SK-N-SH (cell line): ENCODE measurements at regions not wholly inside any gene's neighbourhood (a gene's known extent, or its start where the extent isn't known, plus 50 kb on each side); places are given as distances from the start of the nearest gene placed in this dataset.

Experiments used
- PBX3 ChIP-seq: IDR thresholded peaks from 2 replicates; pipeline ENCODE4; 2012
- RAD21 ChIP-seq: IDR thresholded peaks from 2 replicates; pipeline ENCODE4 v1.6.1; 2012; ENCODE audit warnings: mild to moderate bottlenecking, low read length
- RCOR1 ChIP-seq: fragments of 150-350 bp; IDR thresholded peaks from 2 replicates; pipeline ENCODE4 v1.6.1; 2017; ENCODE audit warnings: antibody characterized with exemption, low read length
- RFX5 ChIP-seq: IDR thresholded peaks from 2 replicates; pipeline ENCODE4 v1.6.1; 2012; ENCODE audit warnings: mild to moderate bottlenecking, improper control_type of control experiment, low read length
- TAF1 ChIP-seq: IDR thresholded peaks from 2 replicates; pipeline ENCODE4 v1.6.1; 2012; ENCODE audit warnings: low read depth, mild to moderate bottlenecking, low read length, moderate library complexity, borderline replicate concordance
- TF ChIP-seq, protein P1 (sequence below): fragments of 200-600 bp; sonication (generic); IDR thresholded peaks from 2 replicates; pipeline ENCODE4 v1.6.1; 2017; ENCODE audit warnings: antibody characterized with exemption, mild to moderate bottlenecking, moderate library complexity

DNA sequence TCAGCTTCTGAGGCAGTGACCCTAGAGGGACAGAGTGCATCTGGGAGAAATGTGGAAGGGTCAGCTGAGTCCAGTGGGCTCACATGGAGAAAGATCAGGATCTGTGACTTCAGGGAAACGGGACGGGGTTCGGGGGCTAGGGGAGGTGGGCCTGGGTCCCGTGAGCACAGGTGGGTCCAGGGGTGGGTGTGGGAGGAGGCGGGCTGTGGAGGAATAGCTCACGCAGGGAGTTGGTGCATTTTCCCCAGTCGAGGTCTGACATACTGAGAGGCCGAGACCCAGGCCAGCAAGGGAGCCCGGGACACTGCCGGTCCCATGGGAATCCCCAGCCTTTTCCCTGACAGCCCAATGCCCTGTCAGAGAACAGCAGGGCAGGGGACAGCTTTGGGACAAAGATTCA, 93.1 kb downstream of the TNFAIP2 start:
- TF ChIP-seq RFX5 (no peak), PBX3 (no peak), RAD21 (no peak), RCOR1 (no peak), TAF1 (no peak)
- TF ChIP-seq, protein P1, sequence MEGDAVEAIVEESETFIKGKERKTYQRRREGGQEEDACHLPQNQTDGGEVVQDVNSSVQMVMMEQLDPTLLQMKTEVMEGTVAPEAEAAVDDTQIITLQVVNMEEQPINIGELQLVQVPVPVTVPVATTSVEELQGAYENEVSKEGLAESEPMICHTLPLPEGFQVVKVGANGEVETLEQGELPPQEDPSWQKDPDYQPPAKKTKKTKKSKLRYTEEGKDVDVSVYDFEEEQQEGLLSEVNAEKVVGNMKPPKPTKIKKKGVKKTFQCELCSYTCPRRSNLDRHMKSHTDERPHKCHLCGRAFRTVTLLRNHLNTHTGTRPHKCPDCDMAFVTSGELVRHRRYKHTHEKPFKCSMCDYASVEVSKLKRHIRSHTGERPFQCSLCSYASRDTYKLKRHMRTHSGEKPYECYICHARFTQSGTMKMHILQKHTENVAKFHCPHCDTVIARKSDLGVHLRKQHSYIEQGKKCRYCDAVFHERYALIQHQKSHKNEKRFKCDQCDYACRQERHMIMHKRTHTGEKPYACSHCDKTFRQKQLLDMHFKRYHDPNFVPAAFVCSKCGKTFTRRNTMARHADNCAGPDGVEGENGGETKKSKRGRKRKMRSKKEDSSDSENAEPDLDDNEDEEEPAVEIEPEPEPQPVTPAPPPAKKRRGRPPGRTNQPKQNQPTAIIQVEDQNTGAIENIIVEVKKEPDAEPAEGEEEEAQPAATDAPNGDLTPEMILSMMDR, result no peak
